HUES6 (cell line): ENCODE measurements at regions not wholly inside any gene's neighbourhood (a gene's known extent, or its start where the extent isn't known, plus 50 kb on each side); places are given as distances from the start of the nearest gene placed in this dataset.

ENCODE experiments used
- H3K27ac ChIP-seq: 2 replicates; pipeline ENCODE4 v1.7.0; 2013; ENCODE audit warnings: low read depth, mild to moderate bottlenecking, low read length, inconsistent platforms
- H3K27me3 ChIP-seq: 2 replicates; pipeline ENCODE4 v1.6.1; 2013; ENCODE audit warnings: low read length; ENCODE audit not compliant: control insufficient read depth, insufficient read depth
- H3K36me3 ChIP-seq: 2 replicates; pipeline ENCODE4 v1.6.1; 2013; ENCODE audit warnings: low read length; ENCODE audit not compliant: control insufficient read depth, insufficient read depth
- H3K4me1 ChIP-seq: 2 replicates; pipeline ENCODE4 v1.6.1; 2013; ENCODE audit warnings: low read length; ENCODE audit not compliant: control insufficient read depth, insufficient read depth
- H3K4me3 ChIP-seq: 2 replicates; pipeline ENCODE4 v1.5.1; 2013; ENCODE audit warnings: low read depth, low read length
- H3K9ac ChIP-seq: one replicate; pipeline ENCODE4 v1.6.1; 2013; ENCODE audit warnings: mild to moderate bottlenecking, low read length
- H3K9me3 ChIP-seq: 2 replicates; pipeline ENCODE4 v1.6.1; 2013; ENCODE audit warnings: low read depth, low read length; ENCODE audit not compliant: control insufficient read depth, insufficient read depth

DNA sequence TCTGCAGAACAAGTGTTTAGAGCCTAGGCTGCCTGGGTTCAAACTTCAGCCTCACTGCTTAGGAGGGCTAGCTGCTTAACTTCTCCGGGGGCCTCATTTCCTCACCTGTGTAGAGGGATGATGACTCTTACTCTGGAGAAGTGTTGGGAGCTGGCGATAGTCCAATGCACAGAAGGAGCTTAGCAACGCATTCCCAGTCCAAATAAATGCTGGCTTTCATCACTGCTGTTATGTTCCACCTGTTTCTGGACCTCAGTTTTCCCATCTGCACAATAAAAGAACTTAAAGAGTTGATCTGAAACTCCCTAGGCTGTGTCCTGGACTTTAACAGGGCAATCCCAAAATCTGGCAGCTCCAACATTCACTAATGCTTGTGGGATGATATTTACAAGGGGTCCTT is 337.8 kb downstream of the MIAT start:
- no peaks in the 10 kb centered on the region for H3K9me3 ChIP-seq
- no peak overlapping the region for H3K27ac ChIP-seq
- no peaks in the 10 kb centered on the region for H3K4me1 ChIP-seq
- H3K4me3 ChIP-seq, result no peak overlapping the region
- no peak overlapping the region for H3K9ac ChIP-seq
- peaks cover 23% of the 10 kb centered on the region for H3K27me3 ChIP-seq
- no peaks in the 10 kb centered on the region for H3K36me3 ChIP-seq

- Histone ChIP-seq H3K36me3 (no peaks in the 10 kb centered on the region), H3K4me1 (no peaks in the 10 kb centered on the region), H3K27me3 (peaks cover 20% of the 10 kb centered on the region), H3K9me3 (no peaks in the 10 kb centered on the region), H3K27ac (no peak overlapping the region), H3K9ac (no peak overlapping the region), H3K4me3 (no peak overlapping the region)
Observed at GRCh38 chr22:26996154-26996553, 338.8 kb downstream of the MIAT start.

DNA sequence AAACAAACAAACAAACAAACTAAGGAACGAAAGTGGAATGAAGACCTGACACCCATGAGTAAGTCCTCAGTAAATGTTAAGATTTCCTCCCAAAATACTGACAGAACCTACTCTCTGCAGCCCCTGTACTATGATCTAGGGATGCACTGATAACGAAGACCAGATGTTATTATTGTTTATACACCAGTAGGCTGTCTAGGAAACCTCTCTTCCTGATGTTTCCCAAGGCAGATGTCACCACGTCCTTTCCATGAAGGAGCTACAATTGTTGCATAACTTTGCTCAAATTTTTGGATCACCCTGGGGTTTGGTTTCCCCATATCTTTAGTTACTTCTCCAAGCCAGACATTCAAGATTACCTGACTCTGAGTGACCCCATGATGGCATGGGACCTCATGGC is 340.7 kb downstream of the MIAT start:
- Histone ChIP-seq H3K4me3 (no peak overlapping the region), H3K9me3 (no peaks in the 10 kb centered on the region), H3K4me1 (no peaks in the 10 kb centered on the region), H3K36me3 (no peaks in the 10 kb centered on the region), H3K27me3 (peaks cover 16% of the 10 kb centered on the region), H3K9ac (no peak overlapping the region), H3K27ac (no peak overlapping the region)

DNA sequence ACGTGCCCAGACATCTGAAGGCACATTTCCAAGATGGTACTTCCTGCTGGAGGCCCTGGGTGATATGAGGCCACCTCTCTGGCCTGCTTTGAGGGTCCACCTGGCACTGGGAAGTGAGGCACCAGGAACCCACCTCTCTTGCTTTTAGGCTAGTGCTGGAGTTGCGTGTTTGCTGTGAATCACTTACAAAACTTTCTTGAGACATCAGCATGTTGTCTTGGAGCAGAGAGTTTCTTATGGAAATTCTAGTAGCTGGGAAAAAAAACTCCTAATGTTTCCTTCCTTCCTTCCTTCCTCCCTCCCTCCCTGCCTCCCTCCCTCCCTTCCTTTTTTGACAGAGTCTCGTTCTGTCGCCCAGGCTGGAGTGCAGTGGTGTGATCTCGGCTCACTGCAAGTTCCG is 341.3 kb downstream of the MIAT start:
- no peak overlapping the region for H3K9ac ChIP-seq
- no peak overlapping the region for H3K4me3 ChIP-seq
- no peaks in the 10 kb centered on the region for H3K9me3 ChIP-seq
- no peak overlapping the region for H3K27ac ChIP-seq
- no peaks in the 10 kb centered on the region for H3K4me1 ChIP-seq
- no peaks in the 10 kb centered on the region for H3K36me3 ChIP-seq
- H3K27me3 ChIP-seq, result peaks cover 16% of the 10 kb centered on the region

DNA sequence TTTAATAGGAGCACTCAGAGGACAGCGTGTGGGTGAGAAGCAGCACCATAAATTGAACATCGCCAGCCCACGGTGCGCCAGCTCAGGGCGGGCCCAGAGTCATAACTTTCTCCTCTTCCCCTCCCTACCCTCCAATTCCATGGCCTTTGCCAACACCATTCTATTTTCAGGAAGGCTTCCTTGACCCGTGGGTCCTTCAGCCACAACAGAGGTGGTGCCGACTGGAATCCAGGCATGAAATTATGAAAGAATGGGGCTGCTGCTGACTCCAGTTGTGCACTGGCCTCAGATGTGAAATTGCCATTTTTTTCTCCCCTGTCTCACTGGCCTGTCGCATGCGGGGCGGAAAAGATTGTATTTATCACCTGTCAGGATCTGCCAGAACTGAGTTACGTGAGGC is 345.9 kb downstream of the MIAT start:
- peaks cover 4% of the 10 kb centered on the region; the same call in 1 of the 2 replicates for H3K4me1 ChIP-seq
- no peak overlapping the region for H3K9ac ChIP-seq
- H3K27ac ChIP-seq, result no peak overlapping the region
- no peaks in the 10 kb centered on the region; the same call in 1 of the 2 replicates for H3K9me3 ChIP-seq
- H3K27me3 ChIP-seq, result no peaks in the 10 kb centered on the region
- no peak overlapping the region for H3K4me3 ChIP-seq
- no peaks in the 10 kb centered on the region for H3K36me3 ChIP-seq

- no peaks in the 10 kb centered on the region; the same call in 1 of the 2 replicates for H3K9me3 ChIP-seq
- H3K27me3 ChIP-seq, result no peaks in the 10 kb centered on the region
- H3K4me3 ChIP-seq, result no peak overlapping the region
- H3K27ac ChIP-seq, result no peak overlapping the region
- no peaks in the 10 kb centered on the region for H3K36me3 ChIP-seq
- H3K9ac ChIP-seq, result no peak overlapping the region
- H3K4me1 ChIP-seq, result peaks cover 4% of the 10 kb centered on the region; the same call in 1 of the 2 replicates
Observed at GRCh38 chr22:27004434-27004833, 347.0 kb downstream of the MIAT start.

DNA sequence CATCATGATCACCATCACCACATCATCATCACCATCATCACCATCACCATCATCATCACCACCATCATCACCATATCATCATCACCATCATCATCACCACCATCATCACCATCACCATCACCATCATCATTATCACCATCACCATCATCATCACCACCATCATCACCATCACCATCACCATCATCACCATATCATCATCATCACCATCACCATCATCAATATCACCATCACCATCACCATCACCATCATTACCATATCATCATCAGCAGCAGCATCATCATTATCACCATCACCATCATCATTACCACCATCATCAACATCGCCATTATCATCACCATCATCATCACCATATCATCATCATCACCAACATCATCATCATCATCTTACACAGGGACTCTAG is 351.1 kb downstream of the MIAT start:
- H3K9ac ChIP-seq, result no peak overlapping the region
- peaks cover 4% of the 10 kb centered on the region; the same call in 1 of the 2 replicates for H3K4me1 ChIP-seq
- no peak overlapping the region for H3K4me3 ChIP-seq
- no peaks in the 10 kb centered on the region for H3K36me3 ChIP-seq
- no peak overlapping the region for H3K27ac ChIP-seq
- peaks cover 8% of the 10 kb centered on the region; the same call in 1 of the 2 replicates for H3K27me3 ChIP-seq
- no peaks in the 10 kb centered on the region; the same call in 1 of the 2 replicates for H3K9me3 ChIP-seq

GRCh38 chr22:27011133-27011532 is 353.7 kb downstream of the MIAT start:
- no peak overlapping the region for H3K27ac ChIP-seq
- no peak overlapping the region for H3K4me3 ChIP-seq
- no peak overlapping the region for H3K9ac ChIP-seq
- peaks cover 6% of the 10 kb centered on the region; the same call in 1 of the 2 replicates for H3K9me3 ChIP-seq
- H3K4me1 ChIP-seq, result no peaks in the 10 kb centered on the region
- no peaks in the 10 kb centered on the region for H3K36me3 ChIP-seq
- peaks cover 15% of the 10 kb centered on the region; the same call in 1 of the 2 replicates for H3K27me3 ChIP-seq

DNA sequence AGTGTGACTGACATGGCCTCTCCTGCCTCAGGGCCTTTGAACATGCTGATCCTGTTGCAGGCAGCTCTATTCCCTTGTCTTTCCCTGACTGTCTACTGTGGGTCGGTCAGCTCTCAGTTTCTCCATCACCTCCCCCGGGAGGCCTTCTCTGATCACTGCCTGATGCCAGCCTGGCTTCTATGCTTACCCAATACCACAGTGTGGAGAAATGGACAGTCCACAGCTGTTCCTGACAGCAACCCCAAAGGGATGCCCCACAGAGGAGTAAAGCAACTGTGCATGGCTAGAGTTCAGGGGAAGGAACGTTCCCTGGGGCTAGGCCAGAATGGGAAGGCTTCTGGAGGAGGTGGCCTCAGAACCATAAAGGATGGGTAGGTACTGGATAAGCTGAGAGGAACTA is 354.3 kb downstream of the MIAT start:
- H3K27ac ChIP-seq, result no peak overlapping the region
- H3K27me3 ChIP-seq, result peaks cover 19% of the 10 kb centered on the region; the same call in 1 of the 2 replicates
- no peaks in the 10 kb centered on the region for H3K36me3 ChIP-seq
- no peaks in the 10 kb centered on the region for H3K4me1 ChIP-seq
- H3K9me3 ChIP-seq, result peaks cover 6% of the 10 kb centered on the region; the same call in 1 of the 2 replicates
- no peak overlapping the region for H3K9ac ChIP-seq
- no peak overlapping the region for H3K4me3 ChIP-seq

GRCh38 chr22:27019827-27020226 is 362.4 kb downstream of the MIAT start:
- Histone ChIP-seq H3K4me1 (peaks cover 8% of the 10 kb centered on the region; the same call in 1 of the 2 replicates), H3K4me3 (no peak overlapping the region), H3K9ac (peak overlapping the region; percentile 24), H3K9me3 (no peaks in the 10 kb centered on the region), H3K27me3 (peaks cover 8% of the 10 kb centered on the region; the same call in 1 of the 2 replicates), H3K36me3 (no peaks in the 10 kb centered on the region), H3K27ac (no peak overlapping the region)

DNA sequence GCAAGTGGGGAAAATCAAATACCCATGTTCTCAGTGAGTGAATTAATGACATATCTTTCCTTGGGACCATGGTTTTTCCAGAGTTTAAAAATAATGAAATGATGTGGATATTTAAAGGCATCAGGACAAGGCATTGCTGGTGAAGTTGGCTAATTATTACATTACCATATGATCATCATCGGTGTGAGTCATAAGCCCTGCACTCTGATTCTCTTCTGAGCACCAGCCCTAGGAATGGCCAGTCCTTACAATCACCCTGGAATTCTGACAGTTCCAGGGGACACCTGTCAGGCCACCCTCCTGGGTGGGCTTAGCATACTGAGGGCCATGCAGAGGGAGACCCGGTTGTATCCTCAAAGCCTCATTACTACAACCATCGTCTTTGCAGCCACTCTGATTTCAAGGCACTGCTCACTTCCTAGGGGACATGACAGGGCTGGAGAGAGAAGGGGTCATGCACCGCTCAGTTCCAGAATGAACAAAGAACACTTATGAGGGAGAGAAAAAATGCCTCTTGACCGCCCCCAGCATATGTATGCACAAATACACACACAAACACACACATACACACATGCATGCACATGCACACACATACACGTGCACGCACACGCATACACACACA is 365.0 kb downstream of the MIAT start:
- Histone ChIP-seq H3K4me3 (no peak overlapping the region), H3K27ac (no peak overlapping the region), H3K4me1 (peaks cover 8% of the 10 kb centered on the region; the same call in 1 of the 2 replicates), H3K9ac (no peak overlapping the region), H3K36me3 (no peaks in the 10 kb centered on the region), H3K27me3 (peaks cover 4% of the 10 kb centered on the region; the same call in 1 of the 2 replicates), H3K9me3 (no peaks in the 10 kb centered on the region)
